ENCODE measurements at regions not wholly inside any gene's neighbourhood (a gene's known extent, or its start where the extent isn't known, plus 50 kb on each side); places are given as distances from the start of the nearest gene placed in this dataset.

- no peak for TF ChIP-seq ZNF462 (CRISPR knock-in tag; IDR thresholded peaks at IDR 0.05)
- no peak for TF ChIP-seq STAT1 (IDR thresholded peaks at IDR 0.05; ENCODE audit: unreplicated experiment)
- no peak for TF ChIP-seq ZNF331 (CRISPR knock-in tag; IDR thresholded peaks at IDR 0.05; ENCODE audit: low read depth)
- no peak for TF ChIP-seq JUNB (IDR thresholded peaks at IDR 0.05; ENCODE audit: unreplicated experiment)
- no peak for TF ChIP-seq NANOG (IDR thresholded peaks at IDR 0.05; ENCODE audit: borderline replicate concordance)
Observed at GRCh38 chr2:160614391-160614790, 120.8 kb upstream of the RBMS1 start (continued).

GRCh38 chr2:160615706-160616105, 122.1 kb upstream of the RBMS1 start:
- no peak overlapping the region for H3K4me3 Mint-ChIP-seq
- no peak for TF ChIP-seq ZNF462 (CRISPR knock-in tag; IDR thresholded peaks at IDR 0.05)
- no peak for TF ChIP-seq EZH2 (IDR thresholded peaks at IDR 0.05; ENCODE audit: low read depth, unreplicated experiment)
- TF ChIP-seq REST (IDR thresholded peaks at IDR 0.05; ENCODE audit: unreplicated experiment) = no peak

More at GRCh38 chr2:160615706-160616105, 122.1 kb upstream of the RBMS1 start:
- no peak for ATAC-seq
- no peaks in the 10 kb centered on the region for H3K27me3 ChIP-seq (ENCODE audit: insufficient read depth)
- H3K27ac Mint-ChIP-seq = no peak overlapping the region
- H3F3A ChIP-seq (replicated peaks; ENCODE audit: low read depth) = no peaks in the 10 kb centered on the region
- H3K4me2 ChIP-seq = no peak overlapping the region
- H3K27me3 Mint-ChIP-seq (ENCODE audit: insufficient read depth, low read depth, poor library complexity) = no peaks in the 10 kb centered on the region
- peaks cover 15% of the 10 kb centered on the region; the same call in 2 of the 3 replicates for H3K4me1 Mint-ChIP-seq
- H3K9me3 Mint-ChIP-seq = peaks cover 3% of the 10 kb centered on the region; the same call in 1 of the 3 replicates
- H3K4me1 ChIP-seq (ENCODE audit: insufficient read depth) = no peaks in the 10 kb centered on the region
- no peak overlapping the region for H3K27ac ChIP-seq (ENCODE audit: low read depth)
- H2AFZ ChIP-seq = no peak overlapping the region
- no peaks in the 10 kb centered on the region for H3K36me3 Mint-ChIP-seq (ENCODE audit: low read depth)
- DNase-seq (ENCODE audit: low spot score) = no peak
- H4K20me1 ChIP-seq (replicated peaks; ENCODE audit: insufficient read depth) = no peaks in the 10 kb centered on the region
- no peak overlapping the region for H3K4me3 ChIP-seq
- no peaks in the 10 kb centered on the region for H3K79me2 ChIP-seq (replicated peaks; ENCODE audit: insufficient read depth)
- no peaks in the 10 kb centered on the region for H3K9me2 ChIP-seq (ENCODE audit: insufficient read depth)
- H3K36me3 ChIP-seq (ENCODE audit: insufficient read depth) = no peaks in the 10 kb centered on the region
